ENCODE measurements at regions not wholly inside any gene's neighbourhood (a gene's known extent, or its start where the extent isn't known, plus 50 kb on each side); places are given as distances from the start of the nearest gene placed in this dataset.

DNA sequence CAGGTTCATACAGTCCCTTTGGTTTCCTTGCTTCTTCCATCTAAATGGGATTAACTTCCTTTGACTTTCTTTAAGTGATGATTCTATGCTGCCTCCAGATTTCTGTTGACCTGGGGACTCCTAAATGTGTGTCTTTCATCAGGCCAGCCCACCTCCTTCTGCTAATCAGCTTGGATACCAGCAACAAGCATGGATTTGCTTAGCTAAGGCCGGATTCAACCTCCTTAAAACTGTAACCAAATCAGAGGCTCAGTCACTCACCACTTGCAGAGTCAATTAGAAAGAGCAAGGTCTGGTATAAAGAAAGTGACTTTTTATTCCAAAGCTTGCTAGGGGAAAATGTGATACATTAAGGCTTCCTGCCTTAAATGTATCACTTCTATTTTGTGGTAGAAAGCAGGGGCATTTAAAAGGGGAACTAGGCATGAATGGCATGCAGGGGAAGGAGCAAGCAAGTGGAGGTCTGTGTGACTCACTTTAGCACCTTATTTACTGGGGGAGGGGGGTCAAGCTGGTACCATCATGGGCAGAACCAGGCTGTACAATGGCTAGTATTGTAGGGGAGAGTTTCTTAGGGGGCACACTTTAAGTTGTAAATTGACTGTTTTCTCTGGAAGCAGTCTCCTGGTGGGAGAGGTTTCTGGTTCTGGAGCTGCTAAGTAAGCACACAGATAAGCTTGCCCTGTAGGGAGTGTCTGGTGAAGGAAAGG lies 239.0 kb upstream of the PDGFD start:
- no peaks in the 10 kb centered on the region for H3K9me3 Mint-ChIP-seq
- H3K4me3 Mint-ChIP-seq = no peak overlapping the region
- intact Hi-C loops (cut with micrococcal nuclease) = no loop called here
- peaks cover 9% of the 10 kb centered on the region for H3K4me1 Mint-ChIP-seq (ENCODE audit: low read depth)
- no peaks in the 10 kb centered on the region for H3K27me3 Mint-ChIP-seq
- no peak overlapping the region for H3K27ac Mint-ChIP-seq
- no peaks in the 10 kb centered on the region for H3K36me3 Mint-ChIP-seq (ENCODE audit: low read depth)

DNA sequence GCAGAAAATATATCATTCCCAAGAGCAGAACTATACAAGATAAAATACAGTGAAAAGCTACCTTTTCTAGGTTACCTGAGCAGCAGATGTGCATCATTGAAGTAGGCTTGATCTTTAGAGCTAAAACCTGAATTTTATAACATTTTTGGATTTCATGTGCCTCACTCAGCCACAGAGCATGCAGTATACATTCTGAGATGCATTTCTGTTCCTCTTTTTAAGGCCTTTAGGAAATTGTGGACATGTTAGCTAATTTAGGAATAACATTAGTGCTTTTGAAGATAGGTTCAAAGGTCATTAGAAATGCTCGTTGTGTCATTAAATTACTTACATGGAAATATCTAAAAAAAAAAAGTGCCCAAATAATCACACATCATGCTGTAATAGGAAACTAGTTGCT lies 230.6 kb upstream of the PDGFD start:
- no peaks in the 10 kb centered on the region for H3K36me3 Mint-ChIP-seq (ENCODE audit: low read depth)
- H3K4me3 Mint-ChIP-seq = no peak overlapping the region
- no peaks in the 10 kb centered on the region for H3K27me3 Mint-ChIP-seq
- intact Hi-C loops (cut with micrococcal nuclease) = no loop called here
- H3K4me1 Mint-ChIP-seq (ENCODE audit: low read depth) = no peaks in the 10 kb centered on the region
- no peak overlapping the region for H3K27ac Mint-ChIP-seq
- no peaks in the 10 kb centered on the region for H3K9me3 Mint-ChIP-seq

DNA sequence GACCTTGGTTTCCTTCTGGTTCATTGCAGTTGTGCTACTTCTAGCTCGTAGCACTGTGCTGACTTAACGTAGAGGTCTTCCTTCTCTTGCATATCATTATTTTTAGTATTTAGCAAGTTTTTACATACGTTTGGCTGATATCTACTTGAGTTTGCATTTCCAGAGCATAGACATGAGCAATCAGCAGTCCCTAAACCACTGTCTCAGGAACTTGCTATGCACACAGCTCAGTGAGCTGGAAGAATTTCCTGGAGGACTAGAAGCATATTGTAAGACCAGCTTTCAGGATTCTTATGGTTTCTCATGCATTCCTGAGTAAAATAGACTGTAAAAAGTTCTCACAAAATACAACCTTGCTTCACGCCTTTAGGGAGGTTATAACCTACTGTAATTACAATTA lies 226.7 kb upstream of the PDGFD start:
- intact Hi-C loops (cut with micrococcal nuclease) = no loop called here
- no peaks in the 10 kb centered on the region for H3K9me3 Mint-ChIP-seq

DNA sequence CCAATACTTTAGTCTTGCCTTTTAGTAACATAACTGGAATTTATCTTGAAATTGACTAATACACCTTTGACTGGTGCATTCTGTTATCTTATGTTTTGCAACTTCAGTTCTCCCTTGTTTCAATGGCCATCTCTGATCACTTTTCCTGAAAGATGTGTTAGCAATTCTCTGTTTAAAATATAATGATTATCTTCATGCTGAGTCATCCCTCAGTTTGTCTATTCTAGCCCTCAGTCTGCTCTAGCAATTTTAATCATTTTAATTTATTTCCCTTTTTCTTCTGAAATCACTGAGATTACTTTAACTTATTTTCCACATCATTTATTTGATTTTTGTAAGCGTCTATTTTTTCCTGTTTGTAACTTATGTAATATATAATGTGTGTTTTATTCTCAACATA lies 221.9 kb upstream of the PDGFD start:
- Mint-ChIP-seq H3K9me3 (no peaks in the 10 kb centered on the region), H3K27ac (no peak overlapping the region), H3K4me1 (ENCODE audit: low read depth) (no peaks in the 10 kb centered on the region), H3K27me3 (no peaks in the 10 kb centered on the region), H3K36me3 (ENCODE audit: low read depth) (no peaks in the 10 kb centered on the region), H3K4me3 (no peak overlapping the region)
- intact Hi-C loops (cut with micrococcal nuclease) = no loop called here

More for the DNA sequence above, 226.7 kb upstream of the PDGFD start:
- H3K27me3 Mint-ChIP-seq = no peaks in the 10 kb centered on the region
- H3K36me3 Mint-ChIP-seq (ENCODE audit: low read depth) = no peaks in the 10 kb centered on the region
- H3K27ac Mint-ChIP-seq = no peak overlapping the region
- no peak overlapping the region for H3K4me3 Mint-ChIP-seq
- no peaks in the 10 kb centered on the region for H3K4me1 Mint-ChIP-seq (ENCODE audit: low read depth)

DNA sequence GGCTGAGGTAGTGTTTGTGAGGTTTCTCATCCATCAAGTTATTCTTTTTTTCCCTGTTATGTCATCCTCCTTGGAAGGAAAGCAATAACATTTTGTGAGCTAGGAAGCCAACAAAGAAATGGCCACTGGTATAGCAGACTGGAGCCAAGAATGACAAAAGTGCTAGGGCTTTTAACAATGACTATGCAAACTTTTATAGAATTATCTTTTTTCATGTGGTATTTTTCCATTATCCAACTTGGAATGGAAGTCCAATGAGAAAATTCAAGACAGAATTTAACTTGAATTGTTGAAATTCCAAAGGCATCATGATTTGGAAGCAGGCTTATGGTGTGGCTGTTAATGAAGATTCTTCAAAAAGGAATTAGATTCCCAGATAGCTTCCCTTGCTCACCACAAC lies 216.4 kb upstream of the PDGFD start:
- Mint-ChIP-seq H3K27me3 (no peaks in the 10 kb centered on the region), H3K27ac (no peak overlapping the region), H3K36me3 (ENCODE audit: low read depth) (no peaks in the 10 kb centered on the region), H3K4me1 (ENCODE audit: low read depth) (no peaks in the 10 kb centered on the region), H3K9me3 (no peaks in the 10 kb centered on the region), H3K4me3 (no peak overlapping the region)
- intact Hi-C loops (cut with micrococcal nuclease) = no loop called here

DNA sequence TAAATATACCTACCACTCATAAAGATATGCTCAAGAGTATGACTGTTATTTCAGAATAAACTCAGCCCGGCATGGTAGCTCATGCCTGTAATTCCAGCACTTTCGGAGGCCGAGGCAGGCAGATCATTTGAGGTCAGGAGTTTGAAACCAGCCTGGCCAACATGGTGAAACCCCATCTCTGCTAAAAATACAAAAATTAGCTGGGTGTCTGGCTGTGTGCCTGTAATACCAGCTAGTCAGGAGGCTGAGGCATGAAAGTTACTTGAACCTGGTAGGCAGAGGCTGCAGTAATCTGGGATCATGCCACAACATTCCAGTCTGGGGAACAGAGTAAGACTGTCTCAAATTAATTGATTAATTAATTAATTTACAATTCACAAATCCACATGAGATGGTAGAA lies 208.2 kb upstream of the PDGFD start:
- H3K27ac Mint-ChIP-seq = no peak overlapping the region

DNA sequence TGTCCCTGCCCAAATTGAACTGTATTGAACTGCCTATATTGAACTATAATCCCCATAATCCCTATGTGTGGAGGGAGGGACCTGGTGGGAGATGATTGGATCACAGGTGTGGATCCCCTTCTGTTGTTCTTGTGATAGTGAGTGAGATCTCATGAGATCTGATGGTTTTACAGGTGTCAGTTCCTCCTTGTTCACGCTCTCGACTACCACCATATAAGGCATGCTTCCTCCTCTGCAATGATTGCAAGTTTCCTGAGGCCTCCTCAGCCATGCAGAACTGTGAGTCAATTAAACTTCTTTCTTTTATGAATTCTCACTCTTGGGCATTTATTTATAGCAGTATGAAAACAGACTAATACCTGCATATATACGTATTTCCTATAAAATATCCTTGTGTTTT lies 206.5 kb upstream of the PDGFD start:
- Mint-ChIP-seq H3K27me3 (no peaks in the 10 kb centered on the region), H3K4me1 (ENCODE audit: low read depth) (no peaks in the 10 kb centered on the region), H3K27ac (no peak overlapping the region), H3K9me3 (peaks cover 6% of the 10 kb centered on the region), H3K36me3 (ENCODE audit: low read depth) (no peaks in the 10 kb centered on the region), H3K4me3 (no peak overlapping the region)
- intact Hi-C loops (cut with micrococcal nuclease) = no loop called here

More for the DNA sequence above, 208.2 kb upstream of the PDGFD start:
- Mint-ChIP-seq H3K9me3 (no peaks in the 10 kb centered on the region), H3K4me1 (ENCODE audit: low read depth) (no peaks in the 10 kb centered on the region), H3K4me3 (no peak overlapping the region), H3K27me3 (no peaks in the 10 kb centered on the region), H3K36me3 (ENCODE audit: low read depth) (no peaks in the 10 kb centered on the region)
- intact Hi-C loops (cut with micrococcal nuclease) = no loop called here

DNA sequence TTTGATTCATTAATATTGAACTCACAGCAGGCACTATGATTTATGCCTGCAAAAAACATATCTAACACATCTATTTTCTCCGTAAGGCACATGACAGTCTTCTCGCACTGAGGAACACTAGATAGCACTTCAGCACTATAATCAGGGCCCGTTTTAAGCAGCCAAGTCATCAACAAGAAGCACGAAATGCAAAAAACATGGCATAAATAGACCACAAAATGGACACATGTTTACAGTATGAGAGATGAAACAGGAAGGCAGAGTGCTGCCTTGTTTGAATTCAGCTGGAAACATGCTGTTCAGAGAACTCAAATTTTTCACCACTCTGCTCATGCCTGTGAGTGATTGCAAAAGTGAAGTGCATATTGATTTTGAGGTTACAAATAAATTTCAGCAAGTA lies 205.8 kb upstream of the PDGFD start:
- intact Hi-C loops (cut with micrococcal nuclease) = no loop called here
- H3K36me3 Mint-ChIP-seq (ENCODE audit: low read depth) = no peaks in the 10 kb centered on the region
- no peak overlapping the region for H3K4me3 Mint-ChIP-seq
- H3K27me3 Mint-ChIP-seq = no peaks in the 10 kb centered on the region
- no peak overlapping the region for H3K27ac Mint-ChIP-seq
- no peaks in the 10 kb centered on the region for H3K4me1 Mint-ChIP-seq (ENCODE audit: low read depth)
- H3K9me3 Mint-ChIP-seq = peaks cover 13% of the 10 kb centered on the region

DNA sequence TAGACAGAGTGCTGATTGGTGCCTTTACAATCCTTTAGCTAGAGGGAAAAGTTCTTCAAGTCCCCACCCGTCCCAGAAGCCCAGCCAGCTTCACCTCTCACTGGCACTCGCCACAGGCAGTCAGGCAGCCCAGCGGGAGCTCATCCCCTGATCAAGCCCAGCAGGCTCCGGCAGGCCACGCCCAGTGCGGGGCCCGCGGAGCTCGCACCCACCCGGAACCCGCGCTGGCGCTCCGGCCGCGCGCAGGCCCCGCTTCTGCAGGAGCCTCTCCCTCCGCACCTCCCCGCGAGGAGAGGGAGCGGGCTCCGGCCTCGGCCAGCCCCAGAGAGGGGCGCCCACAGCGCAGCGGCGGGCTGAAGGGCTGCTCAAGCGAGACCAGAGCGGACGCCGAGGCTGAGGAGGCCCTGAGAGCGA lies 202.4 kb upstream of the PDGFD start:
- no peaks in the 10 kb centered on the region for H3K27me3 Mint-ChIP-seq
- no peak overlapping the region for H3K4me3 Mint-ChIP-seq
- intact Hi-C loops (cut with micrococcal nuclease) = no loop called here
- H3K27ac Mint-ChIP-seq = no peak overlapping the region
- H3K36me3 Mint-ChIP-seq (ENCODE audit: low read depth) = no peaks in the 10 kb centered on the region
- no peaks in the 10 kb centered on the region for H3K4me1 Mint-ChIP-seq (ENCODE audit: low read depth)
- peaks cover 16% of the 10 kb centered on the region for H3K9me3 Mint-ChIP-seq

DNA sequence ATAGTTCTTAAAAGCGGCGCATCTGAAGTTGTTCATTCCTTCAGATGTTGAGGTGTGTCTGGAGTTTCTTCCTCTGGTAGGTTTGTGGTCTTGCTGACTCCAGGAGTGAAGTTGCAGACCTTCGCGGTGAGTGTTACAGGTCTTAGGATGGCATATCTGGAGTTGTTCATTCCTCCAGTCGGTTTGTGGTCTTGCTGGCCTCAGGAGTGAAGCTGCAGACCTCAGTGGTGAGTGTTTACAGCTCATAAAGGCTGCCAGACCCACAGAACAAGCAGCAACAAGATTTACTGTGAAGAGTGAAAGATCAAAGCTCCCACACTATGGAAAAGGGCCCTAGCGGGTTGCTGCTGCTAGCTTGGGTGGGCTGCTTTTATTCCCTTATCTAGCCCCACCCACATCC lies 201.7 kb upstream of the PDGFD start:
- Mint-ChIP-seq H3K27ac (no peak overlapping the region), H3K27me3 (no peaks in the 10 kb centered on the region), H3K4me3 (no peak overlapping the region), H3K36me3 (ENCODE audit: low read depth) (no peaks in the 10 kb centered on the region), H3K9me3 (peaks cover 16% of the 10 kb centered on the region), H3K4me1 (ENCODE audit: low read depth) (no peaks in the 10 kb centered on the region)
- intact Hi-C loops (cut with micrococcal nuclease) = no loop called here

DNA sequence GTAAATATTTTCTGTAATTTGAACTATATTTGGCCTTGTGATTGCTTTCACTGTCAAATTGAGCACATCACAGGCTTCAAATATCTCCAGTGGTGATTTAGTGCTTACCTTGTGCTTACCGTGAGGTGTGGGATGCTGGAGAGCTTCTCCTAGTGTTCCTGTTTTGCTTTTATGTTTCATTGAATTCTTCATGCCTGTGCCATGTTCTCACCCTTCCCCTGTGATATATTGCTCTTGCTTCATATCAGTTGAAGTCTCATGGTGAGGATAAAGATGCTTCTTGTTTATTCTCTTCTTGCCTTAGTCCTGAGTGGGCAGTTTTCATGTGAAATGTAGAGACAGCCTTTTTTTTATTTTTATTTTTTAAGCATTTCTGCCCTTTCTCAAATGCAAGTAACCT lies 198.0 kb upstream of the PDGFD start:
- Mint-ChIP-seq H3K4me1 (ENCODE audit: low read depth) (no peaks in the 10 kb centered on the region), H3K27ac (no peak overlapping the region), H3K27me3 (no peaks in the 10 kb centered on the region), H3K4me3 (no peak overlapping the region), H3K9me3 (peaks cover 16% of the 10 kb centered on the region), H3K36me3 (ENCODE audit: low read depth) (no peaks in the 10 kb centered on the region)
- intact Hi-C loops (cut with micrococcal nuclease) = no loop called here

DNA sequence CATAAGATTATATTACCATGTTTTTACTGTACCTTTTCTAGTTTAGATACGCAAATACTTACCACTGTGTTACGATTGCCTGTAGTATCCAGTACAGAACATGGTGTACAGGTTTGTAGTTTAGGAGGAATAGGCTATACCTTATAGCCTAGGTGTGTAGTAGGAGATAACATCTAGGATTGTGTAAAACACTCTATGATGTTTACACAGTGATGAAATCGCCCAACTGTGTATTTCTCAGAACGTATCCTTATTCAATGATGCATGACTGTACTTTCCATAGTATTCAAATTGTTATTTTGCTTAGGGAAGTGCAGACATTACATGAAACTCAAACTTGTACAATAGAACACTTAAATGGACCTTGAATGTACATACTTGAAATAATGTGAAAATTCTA lies 188.1 kb upstream of the PDGFD start:
- no peak overlapping the region for H3K27ac Mint-ChIP-seq
- H3K9me3 Mint-ChIP-seq = peaks cover 23% of the 10 kb centered on the region
- no peaks in the 10 kb centered on the region for H3K4me1 Mint-ChIP-seq (ENCODE audit: low read depth)
- intact Hi-C loops (cut with micrococcal nuclease) = no loop called here
- H3K27me3 Mint-ChIP-seq = no peaks in the 10 kb centered on the region
- no peak overlapping the region for H3K4me3 Mint-ChIP-seq
- H3K36me3 Mint-ChIP-seq (ENCODE audit: low read depth) = no peaks in the 10 kb centered on the region

DNA sequence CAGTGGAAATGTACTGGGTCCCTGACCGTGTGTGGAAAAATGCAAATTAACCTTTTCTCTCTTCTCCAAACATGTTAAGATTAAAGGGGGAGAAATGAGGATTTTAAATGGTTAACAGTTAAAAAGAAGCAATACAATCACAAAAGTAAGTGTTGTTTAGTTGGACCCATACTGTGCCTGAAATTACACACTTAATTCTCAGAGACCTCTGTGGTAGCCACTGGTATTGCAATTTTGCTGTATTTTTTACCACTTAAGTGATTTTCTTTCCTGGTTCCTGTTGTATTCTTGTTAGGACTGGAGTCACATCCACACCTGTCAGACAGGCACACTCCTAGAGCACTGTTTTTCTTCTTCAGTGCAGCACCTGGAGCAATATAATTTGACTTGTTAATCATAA lies 179.6 kb upstream of the PDGFD start:
- no peaks in the 10 kb centered on the region for H3K36me3 Mint-ChIP-seq (ENCODE audit: low read depth)
- H3K27me3 Mint-ChIP-seq = no peaks in the 10 kb centered on the region
- H3K9me3 Mint-ChIP-seq = no peaks in the 10 kb centered on the region
- intact Hi-C loops (cut with micrococcal nuclease) = no loop called here
- no peak overlapping the region for H3K27ac Mint-ChIP-seq
- no peak overlapping the region for H3K4me3 Mint-ChIP-seq
- H3K4me1 Mint-ChIP-seq (ENCODE audit: low read depth) = no peaks in the 10 kb centered on the region

DNA sequence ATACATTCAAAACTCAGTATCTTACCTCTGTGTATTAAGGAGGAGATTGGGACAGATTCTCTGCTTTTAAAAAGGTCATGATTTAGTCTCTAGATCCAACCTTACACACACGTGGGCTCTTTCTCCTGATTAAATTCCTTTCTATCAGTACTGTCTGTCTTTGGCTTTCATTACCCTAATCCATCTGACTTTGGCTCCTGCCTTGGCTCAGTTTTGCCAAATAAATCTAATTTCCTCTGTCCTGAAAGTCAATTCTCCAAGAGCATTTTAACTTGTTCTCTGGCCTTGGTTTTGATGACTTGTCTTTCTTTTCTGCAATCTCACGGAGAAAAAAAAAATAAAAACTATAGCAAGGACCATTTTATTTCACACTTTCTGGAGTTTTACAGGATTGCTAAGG lies 176.6 kb upstream of the PDGFD start:
- intact Hi-C loops (cut with micrococcal nuclease) = no loop called here
- Mint-ChIP-seq H3K9me3 (no peaks in the 10 kb centered on the region), H3K4me3 (no peak overlapping the region), H3K36me3 (ENCODE audit: low read depth) (no peaks in the 10 kb centered on the region), H3K27me3 (no peaks in the 10 kb centered on the region), H3K4me1 (ENCODE audit: low read depth) (no peaks in the 10 kb centered on the region), H3K27ac (no peak overlapping the region)

DNA sequence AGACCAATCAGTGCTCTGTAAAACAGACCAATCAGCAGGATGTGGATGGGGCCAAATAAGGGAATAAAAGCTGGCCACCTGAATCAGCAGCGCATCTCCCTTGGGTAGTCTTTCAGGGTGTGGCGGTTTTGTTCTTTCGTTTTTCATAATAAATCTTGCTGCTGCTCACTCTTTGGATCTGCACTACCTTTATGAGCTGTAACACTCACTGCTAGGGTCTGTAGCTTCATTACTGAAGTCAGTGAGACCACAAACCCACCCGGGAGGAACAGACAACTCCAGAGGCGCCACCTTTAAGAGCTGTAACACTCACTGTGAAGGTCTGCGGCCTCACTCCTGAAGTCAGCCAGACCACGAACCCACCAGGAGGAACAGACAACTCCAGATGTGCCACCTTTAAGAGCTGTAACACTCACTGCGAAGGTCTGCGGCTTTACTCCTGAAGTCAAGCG lies 175.5 kb upstream of the PDGFD start:
- intact Hi-C loops (cut with micrococcal nuclease) = no loop called here
- Mint-ChIP-seq H3K27me3 (no peaks in the 10 kb centered on the region), H3K27ac (no peak overlapping the region), H3K36me3 (ENCODE audit: low read depth) (no peaks in the 10 kb centered on the region), H3K9me3 (no peaks in the 10 kb centered on the region), H3K4me3 (no peak overlapping the region), H3K4me1 (ENCODE audit: low read depth) (no peaks in the 10 kb centered on the region)

All from dendritic cell treated with granulocyte-macrophage colony-stimulating factor and Interleukin-4, amounts not matched to agents 40 ng/mL and 50 ng/mL, for 4 days (primary cell).